K562 (cell line): ENCODE measurements at regions not wholly inside any gene's neighbourhood (a gene's known extent, or its start where the extent isn't known, plus 50 kb on each side); places are given as distances from the start of the nearest gene placed in this dataset.
A peak's percentile ranks its signal among the peaks of the same experiment; 100 is the strongest.

Experiments
- CEBPG ChIP-seq, 3 experiments: fragments of 200-800 bp in 1 of 3; sonication (Bioruptor generic) in 1 of 3; sonication (generic) in 1 of 3; formaldehyde crosslinking in 1 of 3; IDR thresholded peaks in 2 of 3; conservative IDR thresholded peaks in 1 of 3; 2 replicates each; pipeline versions ENCODE4 v1.6.1 to v1.8.0; 2016 to 2022; ENCODE audit warnings: missing compliant biosample characterization in 2 of 3, missing genetic modification characterization in 2 of 3, mild to moderate bottlenecking in 1 of 3, missing genetic modification reagents in 1 of 3
- GTF2E2 ChIP-seq: fragments of 200-800 bp; sonication (Bioruptor generic); IDR thresholded peaks from 2 replicates; pipeline ENCODE4 v1.6.1; 2016; ENCODE audit warnings: missing genetic modification characterization, missing compliant biosample characterization
- KLF1 ChIP-seq: fragments of 450-650 bp; IDR thresholded peaks from 2 replicates; pipeline ENCODE4 v1.6.1; 2016; ENCODE audit warnings: missing genetic modification characterization, missing compliant biosample characterization
- NKRF ChIP-seq: fragments of 450-650 bp; IDR thresholded peaks from 2 replicates; pipeline ENCODE4 v1.6.1; 2016; ENCODE audit warnings: borderline replicate concordance
- POLR2A ChIP-seq: fragments of 450-650 bp; conservative IDR thresholded peaks from 2 replicates; pipeline ENCODE4 v1.6.1; 2016
- RAD21 ChIP-seq, 2 experiments: fragments of 250-450 bp in 1 of 2; fragments of 450-650 bp in 1 of 2; sonication (Bioruptor Pico) in 1 of 2; formaldehyde crosslinking in 1 of 2; IDR thresholded peaks in 1 of 2; conservative IDR thresholded peaks in 1 of 2; 2 replicates each; pipeline versions ENCODE4 v1.4.0 to v1.8.0; 2020 to 2022; ENCODE audit warnings: mild to moderate bottlenecking in 2 of 2, moderate library complexity in 1 of 2
- SMARCA4 ChIP-seq: fragments of 450-650 bp; IDR thresholded peaks from 2 replicates; pipeline ENCODE4 v1.6.1; 2016
- SRF ChIP-seq, 2 experiments: fragments of 250-450, 450-650 bp in 1 of 2; sonication (Bioruptor Pico) in 1 of 2; sonication (generic) in 1 of 2; formaldehyde crosslinking; IDR thresholded peaks; 2 replicates each; pipeline versions ENCODE4 v1.5.0 to v1.5.1; 2020 to 2022; ENCODE audit warnings: mild to moderate bottlenecking in 1 of 2, missing genetic modification reagents in 1 of 2
- TAF15 ChIP-seq: fragments of 200-400 bp; formaldehyde crosslinking; IDR thresholded peaks from 2 replicates; pipeline ENCODE4 v1.6.1; 2017; ENCODE audit warnings: mild to moderate bottlenecking, low read depth, low read length, moderate library complexity
- TAF9B ChIP-seq: fragments of 450-650 bp; IDR thresholded peaks from 2 replicates; pipeline ENCODE4 v1.6.1; 2018; ENCODE audit warnings: mild to moderate bottlenecking; ENCODE audit not compliant: partially characterized antibody
- TRIM28 ChIP-seq: fragments of 450-650 bp; IDR thresholded peaks from 2 replicates; pipeline ENCODE4 v1.6.1; 2017
- VEZF1 ChIP-seq: fragments of 200-800 bp; sonication (Bioruptor generic); IDR thresholded peaks from 2 replicates; pipeline ENCODE4 v1.6.1; 2017; ENCODE audit warnings: missing genetic modification characterization, missing compliant biosample characterization
- ZMIZ1 ChIP-seq, 2 experiments: fragments of 150-350 bp in 1 of 2; IDR thresholded peaks; 2 replicates each; pipeline ENCODE4 v1.6.1; 2012 to 2016; ENCODE audit warnings: low read depth in 2 of 2, low read length in 2 of 2, mild to moderate bottlenecking in 1 of 2, moderate library complexity in 1 of 2
- ZNF699 ChIP-seq: fragments of 250-450 bp; sonication (Bioruptor Pico); IDR thresholded peaks from 2 replicates; pipeline ENCODE4 v1.8.0; 2021; ENCODE audit warnings: mild to moderate bottlenecking, moderate library complexity; ENCODE audit not compliant: insufficient replicate concordance
- TF ChIP-seq, protein P1 (sequence below), 3 experiments: IDR thresholded peaks in 2 of 3; conservative IDR thresholded peaks in 1 of 3; 2 replicates each; pipeline ENCODE4 v1.5.1; 2011 to 2012; ENCODE audit warnings: low read length in 3 of 3, mild to moderate bottlenecking in 3 of 3, control low read depth in 2 of 3, improper control_type of control experiment in 1 of 3, inconsistent platforms in 1 of 3, low read depth in 1 of 3, mixed read lengths in 1 of 3, moderate library complexity in 1 of 3; ENCODE audit not compliant: insufficient read depth in 2 of 3

- TF ChIP-seq VEZF1 (CRISPR knock-in tag): peak; percentile 32; the same call in 1 of the 2 replicates
- no peak for TF ChIP-seq NKRF
- peak; percentile 66; the same call in 1 of the 2 replicates for TF ChIP-seq SMARCA4
- peak; percentile 87; the same call in 1 of the 2 replicates for TF ChIP-seq GTF2E2 (tag)
- TF ChIP-seq TRIM28: 0 out of 2 replicates have a peak, but pooled peaks have one; percentile 20
- peak; percentile 99 to 100 for TF ChIP-seq SRF (CRISPR knock-in tag; IDR thresholded peaks at IDR 0.05)
- TF ChIP-seq TAF15: no peak
- TF ChIP-seq KLF1: peak; percentile 90
- TF ChIP-seq TAF9B: peak; percentile 30
- peak; percentile 53 to 56; a peak in 3 of 4 replicates for TF ChIP-seq RAD21 (CRISPR knock-in tag; conservative IDR thresholded peaks at IDR 0.05 in 1 of 2, IDR thresholded peaks at IDR 0.05 in 1 of 2)
- peak in 1 of 2 experiments; percentile 16; a peak in 1 of 4 replicates for TF ChIP-seq ZMIZ1 (IDR thresholded peaks at IDR 0.05; ENCODE audit: low read depth in 2 of 2, low read length in 2 of 2)
- no peak for TF ChIP-seq ZNF699
- TF ChIP-seq CEBPG (CRISPR knock-in tag; IDR thresholded peaks at IDR 0.05): peak; percentile 83; the same call in 1 of the 2 replicates
- TF ChIP-seq CEBPG (tag; conservative IDR thresholded peaks at IDR 0.05 in 1 of 2, IDR thresholded peaks at IDR 0.05 in 1 of 2): peak in 1 of 2 experiments; percentile 16; a peak in 1 of 4 replicates
- peak; percentile 63; the same call in 1 of the 2 replicates for TF ChIP-seq POLR2A
- TF ChIP-seq, protein P1, sequence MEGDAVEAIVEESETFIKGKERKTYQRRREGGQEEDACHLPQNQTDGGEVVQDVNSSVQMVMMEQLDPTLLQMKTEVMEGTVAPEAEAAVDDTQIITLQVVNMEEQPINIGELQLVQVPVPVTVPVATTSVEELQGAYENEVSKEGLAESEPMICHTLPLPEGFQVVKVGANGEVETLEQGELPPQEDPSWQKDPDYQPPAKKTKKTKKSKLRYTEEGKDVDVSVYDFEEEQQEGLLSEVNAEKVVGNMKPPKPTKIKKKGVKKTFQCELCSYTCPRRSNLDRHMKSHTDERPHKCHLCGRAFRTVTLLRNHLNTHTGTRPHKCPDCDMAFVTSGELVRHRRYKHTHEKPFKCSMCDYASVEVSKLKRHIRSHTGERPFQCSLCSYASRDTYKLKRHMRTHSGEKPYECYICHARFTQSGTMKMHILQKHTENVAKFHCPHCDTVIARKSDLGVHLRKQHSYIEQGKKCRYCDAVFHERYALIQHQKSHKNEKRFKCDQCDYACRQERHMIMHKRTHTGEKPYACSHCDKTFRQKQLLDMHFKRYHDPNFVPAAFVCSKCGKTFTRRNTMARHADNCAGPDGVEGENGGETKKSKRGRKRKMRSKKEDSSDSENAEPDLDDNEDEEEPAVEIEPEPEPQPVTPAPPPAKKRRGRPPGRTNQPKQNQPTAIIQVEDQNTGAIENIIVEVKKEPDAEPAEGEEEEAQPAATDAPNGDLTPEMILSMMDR (IDR thresholded peaks at IDR 0.05 in 2 of 3, conservative IDR thresholded peaks at IDR 0.05 in 1 of 3; ENCODE audit: insufficient read depth in 2 of 3, low read depth in 1 of 3, low read length in 3 of 3): peak; percentile 10 to 71 (median 55); a peak in 5 of 6 replicates
Measured at GRCh38 chr7:131071786-131072504, 255.7 kb upstream of the MKLN1 start (continued).
